Mesodermal cell (in vitro differentiated cells): ENCODE measurements at regions not wholly inside any gene's neighbourhood (a gene's known extent, or its start where the extent isn't known, plus 50 kb on each side); places are given as distances from the start of the nearest gene placed in this dataset.

Experiments
- H3K27ac ChIP-seq: 2 replicates; pipeline ENCODE4 v1.7.0; 2013; ENCODE audit warnings: mild to moderate bottlenecking, low read depth, low read length, moderate library complexity; ENCODE audit not compliant: severe bottlenecking
- H3K36me3 ChIP-seq: 2 replicates; pipeline ENCODE4 v1.7.1; 2013; ENCODE audit warnings: mild to moderate bottlenecking, low read length, moderate library complexity; ENCODE audit not compliant: control insufficient read depth, insufficient read depth
- H3K4me1 ChIP-seq: one replicate; pipeline ENCODE4 v1.7.1; 2013; ENCODE audit warnings: mild to moderate bottlenecking, low read length; ENCODE audit not compliant: insufficient read depth, control insufficient read depth, poor library complexity, severe bottlenecking
- H3K4me3 ChIP-seq: 2 replicates; pipeline ENCODE4 v1.7.0; 2013; ENCODE audit warnings: low read length, control low read depth, mild to moderate bottlenecking; ENCODE audit not compliant: insufficient read depth, poor library complexity, severe bottlenecking; ENCODE audit errors: extremely low read depth
- H3K9me3 ChIP-seq: 2 replicates; pipeline ENCODE4 v1.7.1; 2013; ENCODE audit warnings: mild to moderate bottlenecking, low read length, moderate library complexity; ENCODE audit not compliant: control insufficient read depth
- WGBS, 2 experiments: methylation state at CpG; one replicate each; pipeline ENCODE4 v1.1.5; 2013; ENCODE audit warnings: missing lambda C conversion rate in 2 of 2; ENCODE audit not compliant: insufficient coverage in 2 of 2; 5-methylcytosine and 5-hydroxymethylcytosine counted together

DNA sequence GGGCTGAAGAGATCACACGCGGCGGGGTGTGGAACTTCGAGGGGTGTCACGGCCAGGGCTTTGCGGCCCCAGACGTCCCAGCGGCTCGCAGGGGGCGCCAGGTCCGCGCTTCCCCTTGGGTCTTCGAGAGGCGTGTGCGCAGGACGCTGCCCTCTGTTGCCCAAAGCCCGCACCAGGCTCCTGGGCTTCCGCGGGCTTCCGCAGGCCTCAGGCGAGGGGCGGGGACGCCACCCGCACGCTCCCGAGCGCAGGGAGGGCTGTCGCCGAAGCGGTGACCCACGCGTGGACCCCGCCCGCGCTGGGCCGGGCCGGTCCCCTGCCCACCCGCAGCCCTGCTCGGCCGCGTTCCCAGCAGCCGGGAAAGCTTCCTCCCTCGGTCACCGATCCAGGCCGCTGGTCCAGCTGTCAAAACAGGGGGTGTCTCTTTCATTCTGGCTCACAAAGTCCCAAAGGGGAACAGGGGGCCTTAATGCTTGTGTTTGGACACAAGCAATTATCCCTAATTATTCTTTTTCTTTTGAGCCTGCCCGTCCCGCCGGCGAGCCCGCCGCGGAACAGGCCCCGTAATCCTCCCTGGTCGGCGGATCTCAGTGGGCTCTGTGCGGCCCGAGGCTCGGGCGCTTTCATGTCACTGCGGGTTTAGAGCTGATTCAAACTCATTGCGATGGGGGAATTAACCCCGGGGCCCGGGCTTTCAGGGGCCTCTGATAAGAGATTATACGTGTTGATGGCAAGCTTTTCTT lies 60.6 kb downstream of the TMEM174 start:
- 0% methylated on average over 48 to 60 of the region's 64 CpGs for WGBS, 2 experiments
- Histone ChIP-seq H3K4me1 (peaks cover 10% of the 10 kb centered on the region), H3K27ac (no peak overlapping the region), H3K9me3 (no peaks in the 10 kb centered on the region), H3K36me3 (no peaks in the 10 kb centered on the region), H3K4me3 (peak overlapping the region; percentile 31)

GRCh38 chr5:73233053-73233460 lies 60.1 kb downstream of the TMEM174 start:
- Histone ChIP-seq H3K27ac (no peak overlapping the region), H3K9me3 (no peaks in the 10 kb centered on the region), H3K4me3 (peak overlapping the region; percentile 31), H3K36me3 (no peaks in the 10 kb centered on the region), H3K4me1 (peaks cover 10% of the 10 kb centered on the region)
- WGBS, 2 experiments: 13 to 16% methylated on average over 14 to 16 of the region's 17 CpGs

GRCh38 chr5:73232266-73233041 lies 59.5 kb downstream of the TMEM174 start:
- peaks cover 10% of the 10 kb centered on the region for H3K4me1 ChIP-seq
- H3K27ac ChIP-seq: no peak overlapping the region
- H3K36me3 ChIP-seq: no peaks in the 10 kb centered on the region
- H3K9me3 ChIP-seq: no peaks in the 10 kb centered on the region
- 8 to 14% methylated on average over 29 to 32 of the region's 39 CpGs for WGBS, 2 experiments
- no peak overlapping the region for H3K4me3 ChIP-seq

DNA sequence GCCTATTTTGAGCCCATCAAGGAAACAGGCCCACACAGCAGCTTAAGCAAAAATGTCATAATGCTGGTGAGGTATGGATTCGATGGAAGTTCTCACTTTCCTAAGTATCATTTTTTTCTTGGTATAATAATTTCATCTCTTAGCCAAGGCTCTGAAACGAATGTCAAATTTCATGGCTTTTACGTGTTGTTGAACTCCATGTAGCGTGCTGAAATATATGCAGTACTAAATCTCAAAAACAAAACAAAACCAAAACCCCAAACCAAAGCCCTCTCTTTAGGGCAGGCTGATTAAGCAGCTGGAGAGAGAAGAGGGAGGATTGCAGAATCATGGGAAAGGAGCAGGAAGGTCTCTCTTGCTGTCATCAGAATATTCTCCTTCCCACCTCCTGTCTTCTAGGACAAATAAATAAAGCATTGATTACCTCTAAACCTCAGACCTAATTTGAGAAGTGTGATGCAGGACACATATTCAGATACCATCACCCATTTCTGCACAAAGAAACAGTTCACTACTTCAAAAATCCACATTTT lies 58.3 kb downstream of the TMEM174 start:
- WGBS, 2 experiments: no CpG with 5 or more reads among the region's 4 CpGs
- H3K4me3 ChIP-seq: no peak overlapping the region
- H3K9me3 ChIP-seq: no peaks in the 10 kb centered on the region
- H3K27ac ChIP-seq: no peak overlapping the region
- peaks cover 10% of the 10 kb centered on the region for H3K4me1 ChIP-seq
- H3K36me3 ChIP-seq: no peaks in the 10 kb centered on the region

DNA sequence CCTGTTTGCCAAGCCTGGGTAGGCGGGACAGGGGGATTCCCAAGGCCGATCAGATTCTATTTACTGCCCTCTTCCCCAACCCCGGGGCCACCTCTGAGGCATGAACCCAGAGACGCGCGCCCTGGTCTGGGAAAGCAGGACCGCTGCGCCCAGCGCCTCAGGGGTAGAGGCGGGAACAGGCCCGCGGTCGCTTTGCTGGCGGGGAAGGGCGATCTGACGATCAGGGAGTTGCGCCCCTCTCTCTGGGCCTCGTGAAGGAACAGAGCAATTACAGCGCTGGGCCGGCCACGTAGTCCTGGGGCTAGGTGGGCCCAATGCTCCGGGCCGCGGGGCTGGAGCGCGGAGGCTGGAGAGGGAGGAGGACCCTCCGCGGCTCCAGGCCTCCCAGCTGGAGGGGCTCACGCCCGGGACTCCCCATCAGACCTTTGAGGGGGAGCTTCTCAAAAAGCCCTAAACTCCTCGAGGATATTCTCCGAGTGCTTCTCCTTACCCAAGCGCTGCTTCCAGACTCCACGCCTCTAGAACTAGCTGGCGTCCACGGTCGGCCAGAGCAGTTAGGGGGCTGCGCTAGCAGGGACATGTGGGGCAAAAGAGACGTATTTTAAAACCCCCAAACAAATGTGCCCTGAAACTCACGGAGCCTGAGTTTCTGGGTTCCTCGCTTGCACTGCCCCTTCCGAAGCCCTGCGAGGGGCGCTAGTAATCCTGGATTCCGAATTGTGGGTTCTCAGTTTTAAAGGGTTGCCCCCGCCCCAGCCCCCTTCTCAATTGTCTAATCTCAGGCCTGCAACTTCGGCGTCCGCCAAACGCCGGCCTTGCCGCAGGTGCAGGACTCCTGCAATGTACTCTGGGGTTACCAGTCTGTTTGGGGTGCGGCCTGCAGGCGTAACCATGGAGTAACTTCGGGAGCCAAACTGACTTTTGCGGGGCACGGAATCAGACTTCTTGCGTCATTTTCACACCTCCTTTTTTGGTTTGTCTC lies 57.6 kb downstream of the TMEM174 start:
- WGBS, 2 experiments: 30 to 33% methylated on average over 42 to 43 of the region's 58 CpGs
- Histone ChIP-seq H3K36me3 (no peaks in the 10 kb centered on the region), H3K27ac (no peak overlapping the region), H3K9me3 (no peaks in the 10 kb centered on the region), H3K4me3 (no peak overlapping the region), H3K4me1 (peaks cover 10% of the 10 kb centered on the region)

DNA sequence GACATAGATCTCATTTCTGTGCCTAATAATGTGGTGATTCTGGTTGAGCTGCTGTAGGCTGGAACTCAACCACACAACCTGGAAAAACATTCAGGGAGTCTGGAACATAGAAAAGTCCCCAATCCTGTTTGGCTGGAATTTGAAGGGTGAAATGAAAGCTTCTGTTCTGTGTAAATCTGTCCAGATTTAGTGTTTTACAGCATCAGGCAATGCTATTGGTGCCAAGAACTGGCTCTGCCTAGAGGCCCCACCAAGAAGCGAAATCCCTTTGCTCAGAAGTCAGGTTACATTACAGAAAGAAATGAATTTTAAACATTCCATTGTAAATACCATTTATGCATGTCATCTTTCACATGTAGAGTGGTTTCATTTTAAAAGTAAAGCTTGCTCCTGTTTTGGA lies 56.3 kb downstream of the TMEM174 start:
- H3K4me1 ChIP-seq: peaks cover 10% of the 10 kb centered on the region
- H3K9me3 ChIP-seq: no peaks in the 10 kb centered on the region
- WGBS, 2 experiments: 100% methylated on average over 1 of the region's 1 CpG; no CpG with 5 or more reads in 1 of the 2 experiments
- no peaks in the 10 kb centered on the region for H3K36me3 ChIP-seq
- H3K4me3 ChIP-seq: no peak overlapping the region
- H3K27ac ChIP-seq: no peak overlapping the region

- H3K36me3 ChIP-seq: no peaks in the 10 kb centered on the region
- peaks cover 5% of the 10 kb centered on the region for H3K4me1 ChIP-seq
- no peaks in the 10 kb centered on the region for H3K9me3 ChIP-seq
- no peak overlapping the region for H3K4me3 ChIP-seq
- 92 to 93% methylated on average over 7 of the region's 7 CpGs for WGBS, 2 experiments
- H3K27ac ChIP-seq: no peak overlapping the region
Measured at GRCh38 chr5:73228052-73228451, 55.1 kb downstream of the TMEM174 start.
